Colonic mucosa (tissue), 4 donors: ENCODE measurements at regions not wholly inside any gene's neighbourhood (a gene's known extent, or its start where the extent isn't known, plus 50 kb on each side); places are given as distances from the start of the nearest gene placed in this dataset.

Source experiments
- DNase-seq: peaks from one replicate; pipeline ENCODE4 v3.0.0-alpha.2; 2020
- H3K27ac ChIP-seq: fragments of 200-600 bp; one replicate; pipeline ENCODE4 v1.8.0; 2021
- H3K27me3 ChIP-seq: fragments of 200-600 bp; one replicate; pipeline ENCODE4 v1.8.0; 2021
- H3K36me3 ChIP-seq: fragments of 200-600 bp; one replicate; pipeline ENCODE4 v1.8.0; 2021
- H3K4me1 ChIP-seq: fragments of 200-600 bp; one replicate; pipeline ENCODE4 v1.8.0; 2021; ENCODE audit warnings: mild to moderate bottlenecking
- H3K4me3 ChIP-seq: fragments of 200-600 bp; one replicate; pipeline ENCODE4 v1.8.0; 2021
- H3K9ac ChIP-seq, 2 donors: one replicate each; pipeline ENCODE4 v1.7.0; 2013; ENCODE audit warnings: control low read depth in 2 of 2, low read depth in 2 of 2, low read length in 2 of 2
- H3K9me3 ChIP-seq: fragments of 200-600 bp; one replicate; pipeline ENCODE4 v1.8.0; 2021
- intact Hi-C: fragments of 100-400 bp; cut with DNase I; formaldehyde crosslinking; loops from one replicate; pipeline ENCODE4 v1.14.1; 2022
- TF ChIP-seq, protein P1 (sequence below): fragments of 200-600 bp; IDR thresholded peaks from one replicate; pipeline ENCODE4 v1.8.0; 2022; ENCODE audit warnings: antibody characterized with exemption, mild to moderate bottlenecking
- donor health status: healthy.
- donor health status: DM: no; HTN: no; CAD: no.
- donor health status: DM: no; HTN: no; CAD: no.

- Histone ChIP-seq H3K27ac (no peak overlapping the region), H3K36me3 (no peaks in the 10 kb centered on the region), H3K4me3 (no peak overlapping the region), H3K27me3 (no peaks in the 10 kb centered on the region), H3K9ac (no peak overlapping the region), H3K9me3 (no peaks in the 10 kb centered on the region), H3K4me1 (no peaks in the 10 kb centered on the region)
- no peak for DNase-seq
- intact Hi-C loops = no loop called here
- TF ChIP-seq, protein P1, sequence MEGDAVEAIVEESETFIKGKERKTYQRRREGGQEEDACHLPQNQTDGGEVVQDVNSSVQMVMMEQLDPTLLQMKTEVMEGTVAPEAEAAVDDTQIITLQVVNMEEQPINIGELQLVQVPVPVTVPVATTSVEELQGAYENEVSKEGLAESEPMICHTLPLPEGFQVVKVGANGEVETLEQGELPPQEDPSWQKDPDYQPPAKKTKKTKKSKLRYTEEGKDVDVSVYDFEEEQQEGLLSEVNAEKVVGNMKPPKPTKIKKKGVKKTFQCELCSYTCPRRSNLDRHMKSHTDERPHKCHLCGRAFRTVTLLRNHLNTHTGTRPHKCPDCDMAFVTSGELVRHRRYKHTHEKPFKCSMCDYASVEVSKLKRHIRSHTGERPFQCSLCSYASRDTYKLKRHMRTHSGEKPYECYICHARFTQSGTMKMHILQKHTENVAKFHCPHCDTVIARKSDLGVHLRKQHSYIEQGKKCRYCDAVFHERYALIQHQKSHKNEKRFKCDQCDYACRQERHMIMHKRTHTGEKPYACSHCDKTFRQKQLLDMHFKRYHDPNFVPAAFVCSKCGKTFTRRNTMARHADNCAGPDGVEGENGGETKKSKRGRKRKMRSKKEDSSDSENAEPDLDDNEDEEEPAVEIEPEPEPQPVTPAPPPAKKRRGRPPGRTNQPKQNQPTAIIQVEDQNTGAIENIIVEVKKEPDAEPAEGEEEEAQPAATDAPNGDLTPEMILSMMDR = no peak
Measured at GRCh38 chr11:122253589-122254231, 137.7 kb upstream of the BLID start.

DNA sequence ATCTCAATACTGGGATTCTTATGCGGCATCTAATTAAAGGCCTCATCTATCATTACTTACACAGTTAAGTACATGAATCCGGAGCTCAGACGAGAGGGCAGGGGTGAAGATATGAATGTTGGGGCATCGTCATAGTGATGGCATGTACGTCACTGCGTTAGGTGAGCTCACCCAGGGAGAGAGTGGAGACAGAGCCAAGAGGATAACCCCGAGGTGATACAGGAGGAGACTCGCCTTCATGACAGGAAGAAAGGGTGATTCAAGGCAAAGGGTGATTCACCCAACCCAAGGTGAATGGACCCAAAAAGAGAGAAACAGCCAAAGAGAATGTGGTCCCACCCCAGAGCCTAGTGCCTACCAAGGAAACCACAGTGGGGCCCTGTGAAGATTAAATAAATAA is 132.9 kb upstream of the BLID start:
- H3K4me3 ChIP-seq = no peak overlapping the region
- DNase-seq = no peak
- no peak overlapping the region for H3K9ac ChIP-seq
- H3K27ac ChIP-seq = no peak overlapping the region
- H3K36me3 ChIP-seq = no peaks in the 10 kb centered on the region
- H3K27me3 ChIP-seq = no peaks in the 10 kb centered on the region
- TF ChIP-seq, protein P1 = no peak
- H3K4me1 ChIP-seq = no peaks in the 10 kb centered on the region
- intact Hi-C loops = no loop called here
- no peaks in the 10 kb centered on the region for H3K9me3 ChIP-seq

- no peaks in the 10 kb centered on the region for H3K4me1 ChIP-seq
- no peak overlapping the region for H3K9ac ChIP-seq
- no peaks in the 10 kb centered on the region for H3K9me3 ChIP-seq
- H3K4me3 ChIP-seq = no peak overlapping the region
- no peak overlapping the region for H3K27ac ChIP-seq
- DNase-seq = no peak
- TF ChIP-seq, protein P1 = no peak
- intact Hi-C loops = no loop called here
- H3K36me3 ChIP-seq = no peaks in the 10 kb centered on the region
- H3K27me3 ChIP-seq = no peaks in the 10 kb centered on the region
Measured at GRCh38 chr11:122248131-122248530, 132.1 kb upstream of the BLID start.

GRCh38 chr11:122246874-122247273 is 130.9 kb upstream of the BLID start:
- DNase-seq = no peak
- Histone ChIP-seq H3K9me3 (no peaks in the 10 kb centered on the region), H3K27ac (no peak overlapping the region), H3K27me3 (no peaks in the 10 kb centered on the region), H3K4me1 (no peaks in the 10 kb centered on the region), H3K4me3 (no peak overlapping the region), H3K9ac (no peak overlapping the region), H3K36me3 (no peaks in the 10 kb centered on the region)
- intact Hi-C loops = no loop called here
- TF ChIP-seq, protein P1 = no peak

- Histone ChIP-seq H3K27me3 (no peaks in the 10 kb centered on the region), H3K4me3 (no peak overlapping the region), H3K27ac (no peak overlapping the region), H3K9ac (no peak overlapping the region), H3K4me1 (no peaks in the 10 kb centered on the region), H3K9me3 (no peaks in the 10 kb centered on the region), H3K36me3 (no peaks in the 10 kb centered on the region)
- intact Hi-C loops = no loop called here
- TF ChIP-seq, protein P1 = no peak
- no peak for DNase-seq
Measured at GRCh38 chr11:122242731-122243130, 126.7 kb upstream of the BLID start.
